Thyroid gland (tissue), 4 donors: ENCODE measurements at regions not wholly inside any gene's neighbourhood (a gene's known extent, or its start where the extent isn't known, plus 50 kb on each side); places are given as distances from the start of the nearest gene placed in this dataset.

ENCODE experiments used
- CTCF ChIP-seq, 6 experiments: fragments of 200-600 bp in 3 of 6; fragments of 450-650 bp in 3 of 6; sonication (generic) in 3 of 6; IDR thresholded peaks; one replicate each; pipeline ENCODE4 v1.5.1; 2016 to 2019; ENCODE audit warnings: antibody characterized with exemption in 6 of 6, mild to moderate bottlenecking in 2 of 6, inconsistent platforms in 1 of 6, moderate library complexity in 1 of 6
- POLR2A ChIP-seq, 2 donors: fragments of 450-650 bp; IDR thresholded peaks; one replicate each; pipeline ENCODE4 v1.6.1; 2017; ENCODE audit warnings: antibody characterized with exemption in 2 of 2, mild to moderate bottlenecking in 2 of 2, moderate library complexity in 1 of 2

- TF ChIP-seq CTCF (IDR thresholded peaks at IDR 0.05) (no peak), POLR2A (IDR thresholded peaks at IDR 0.05) (no peak)
Measured at GRCh38 chr1:83698644-83699043, 300.3 kb downstream of the TTLL7 start.
